COLO668 (cell line): ENCODE measurements at regions not wholly inside any gene's neighbourhood (a gene's known extent, or its start where the extent isn't known, plus 50 kb on each side); places are given as distances from the start of the nearest gene placed in this dataset.

Experiments used
- DNase-seq: peaks from one replicate; lab custom pipeline; 2025; ENCODE audit not compliant: unreplicated experiment; lab: John Stamatoyannopoulos, UW

- DNase-seq = no peak
These were observed 88.7 kb upstream of the PCDH9 start for GRCh38 chr13:67318860-67319259.

GRCh38 chr13:67318398-67318797 lies 88.3 kb upstream of the PCDH9 start:
- DNase-seq = no peak

GRCh38 chr13:67314405-67314804 lies 84.3 kb upstream of the PCDH9 start:
- no peak for DNase-seq

- DNase-seq = no peak
These were observed 78.1 kb upstream of the PCDH9 start for GRCh38 chr13:67308004-67308772.

GRCh38 chr13:67306742-67307141 lies 76.6 kb upstream of the PCDH9 start:
- DNase-seq = no peak

GRCh38 chr13:67303661-67304333 lies 73.7 kb upstream of the PCDH9 start:
- no peak for DNase-seq

- no peak for DNase-seq
These were observed 69.6 kb upstream of the PCDH9 start for GRCh38 chr13:67299751-67300150.

GRCh38 chr13:67299072-67299635 lies 69.0 kb upstream of the PCDH9 start:
- no peak for DNase-seq

- DNase-seq = no peak
These were observed 68.2 kb upstream of the PCDH9 start for GRCh38 chr13:67298297-67298696.

- no peak for DNase-seq
These were observed 66.4 kb upstream of the PCDH9 start for GRCh38 chr13:67296511-67296910.

- DNase-seq = no peak
These were observed 62.8 kb upstream of the PCDH9 start for GRCh38 chr13:67292886-67293285.

GRCh38 chr13:67285611-67286010 lies 55.5 kb upstream of the PCDH9 start:
- no peak for DNase-seq

- DNase-seq = no peak
These were observed 53.5 kb upstream of the PCDH9 start for GRCh38 chr13:67283637-67284036.

- no peak for DNase-seq
These were observed 51.3 kb upstream of the PCDH9 start for GRCh38 chr13:67281466-67281865.
